PC-9 (cell line): ENCODE measurements at regions not wholly inside any gene's neighbourhood (a gene's known extent, or its start where the extent isn't known, plus 50 kb on each side); places are given as distances from the start of the nearest gene placed in this dataset.

Experiments used
- BruUV-seq: library from RNA; stranded (reverse); fragments of 400-500 nt; replicated peaks from 2 replicates; lab custom pipeline; 2021; lab: Mats Ljungman, UMichigan
- CTCF ChIA-PET: fragments of 300-600 bp; sonication (Branson Sonifier 250); formaldehyde crosslinking; loops from one replicate; lab custom pipeline; 2022; ENCODE audit warnings: antibody characterized with exemption; lab: Charles Lee
- POLR2A ChIA-PET: fragments of 300-600 bp; sonication (Branson Sonifier 250); formaldehyde crosslinking; loops from one replicate; lab custom pipeline; 2022; ENCODE audit warnings: antibody characterized with exemption; ENCODE audit not compliant: unreplicated experiment; lab: Charles Lee
- DNase-seq, 2 experiments: peaks; one replicate each; pipeline versions ENCODE4 v3.0.0 to v3.0.0-alpha.2; 2015 to 2022; ENCODE audit warnings: mixed read lengths in 1 of 2
- H2AFZ ChIP-seq: fragments of 200-600 bp; sonication (generic); 2 replicates; pipeline ENCODE4 v1.8.1; 2017; ENCODE audit warnings: antibody characterized with exemption
- H3F3A ChIP-seq: fragments of 200-600 bp; sonication (generic); 2 replicates; pipeline ENCODE4 v1.8.1; 2017; ENCODE audit warnings: antibody characterized with exemption, mild to moderate bottlenecking, low read depth; ENCODE audit not compliant: insufficient read depth
- H3K27ac ChIP-seq: fragments of 200-600 bp; sonication (generic); 2 replicates; pipeline ENCODE4 v1.6.1; 2016; ENCODE audit warnings: mixed run types
- H3K27me3 ChIP-seq: fragments of 200-600 bp; sonication (generic); 2 replicates; pipeline ENCODE4 v1.6.1; 2016; ENCODE audit warnings: low read depth, mixed run types; ENCODE audit not compliant: insufficient read depth
- H3K36me3 ChIP-seq: fragments of 200-600 bp; sonication (generic); 2 replicates; pipeline ENCODE4 v1.6.1; 2016; ENCODE audit warnings: low read depth, mixed run types
- H3K4me1 ChIP-seq: fragments of 200-600 bp; sonication (generic); replicated peaks from 2 replicates; pipeline ENCODE4 v1.6.1; 2016; ENCODE audit warnings: mixed run types; ENCODE audit not compliant: insufficient read depth
- H3K4me2 ChIP-seq: fragments of 200-600 bp; sonication (generic); 2 replicates; pipeline ENCODE4 v1.6.1; 2017; ENCODE audit warnings: mixed run types
- H3K4me3 ChIP-seq: fragments of 200-600 bp; sonication (generic); 2 replicates; pipeline ENCODE4 v1.6.1; 2016; ENCODE audit warnings: mixed run types
- H3K79me2 ChIP-seq: fragments of 200-600 bp; sonication (generic); 2 replicates; pipeline ENCODE4 v1.6.1; 2017; ENCODE audit warnings: low read depth, mixed run types
- H3K9me2 ChIP-seq: fragments of 200-600 bp; sonication (generic); 2 replicates; pipeline ENCODE4 v1.8.1; 2017; ENCODE audit warnings: mild to moderate bottlenecking; ENCODE audit not compliant: insufficient read depth
- H3K9me3 ChIP-seq: fragments of 200-600 bp; sonication (generic); 2 replicates; pipeline ENCODE4 v1.8.1; 2016; ENCODE audit warnings: low read depth; ENCODE audit not compliant: insufficient read depth
- H4K20me1 ChIP-seq: fragments of 200-600 bp; sonication (generic); 2 replicates; pipeline ENCODE4 v1.8.1; 2017; ENCODE audit not compliant: insufficient read depth
- EZH2 ChIP-seq: fragments of 200-600 bp; sonication (generic); IDR thresholded peaks from 2 replicates; pipeline ENCODE4 v1.8.0; 2017; ENCODE audit warnings: antibody characterized with exemption, low read depth
- intact Hi-C: fragments of 100-400 bp; cut with micrococcal nuclease; formaldehyde crosslinking; loops from one replicate; pipeline ENCODE4 v1.10.0; 2022; ENCODE audit not compliant: unreplicated experiment
- TF ChIP-seq, protein P1 (sequence below): fragments of 200-600 bp; sonication (generic); conservative IDR thresholded peaks from 2 replicates; pipeline ENCODE4 v1.6.1; 2017; ENCODE audit warnings: mixed run types, antibody characterized with exemption, mild to moderate bottlenecking, moderate library complexity

DNA sequence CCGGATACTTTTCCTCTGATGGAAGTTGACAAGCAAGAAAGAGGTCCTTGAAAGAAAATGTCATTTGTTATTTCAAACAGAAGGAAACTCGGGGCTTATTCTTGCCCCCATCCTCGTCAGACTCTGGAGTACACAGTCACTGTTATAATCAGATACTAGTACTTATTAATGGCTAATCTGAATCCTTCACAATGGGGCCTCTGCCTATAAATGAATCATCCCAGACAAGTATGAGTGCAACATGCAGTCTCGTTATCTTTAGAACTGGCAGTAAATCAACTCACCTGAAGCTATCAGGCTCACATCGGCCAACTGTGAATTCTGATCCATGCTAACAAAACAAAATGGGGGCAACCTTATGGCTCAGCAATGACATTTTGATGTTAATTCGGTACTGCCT, 216.7 kb downstream of the GRIN2B start:
- H3K4me1 ChIP-seq: no peaks in the 10 kb centered on the region
- no peaks in the 10 kb centered on the region for H3K9me3 ChIP-seq
- no peak for TF ChIP-seq EZH2
- TF ChIP-seq, protein P1, sequence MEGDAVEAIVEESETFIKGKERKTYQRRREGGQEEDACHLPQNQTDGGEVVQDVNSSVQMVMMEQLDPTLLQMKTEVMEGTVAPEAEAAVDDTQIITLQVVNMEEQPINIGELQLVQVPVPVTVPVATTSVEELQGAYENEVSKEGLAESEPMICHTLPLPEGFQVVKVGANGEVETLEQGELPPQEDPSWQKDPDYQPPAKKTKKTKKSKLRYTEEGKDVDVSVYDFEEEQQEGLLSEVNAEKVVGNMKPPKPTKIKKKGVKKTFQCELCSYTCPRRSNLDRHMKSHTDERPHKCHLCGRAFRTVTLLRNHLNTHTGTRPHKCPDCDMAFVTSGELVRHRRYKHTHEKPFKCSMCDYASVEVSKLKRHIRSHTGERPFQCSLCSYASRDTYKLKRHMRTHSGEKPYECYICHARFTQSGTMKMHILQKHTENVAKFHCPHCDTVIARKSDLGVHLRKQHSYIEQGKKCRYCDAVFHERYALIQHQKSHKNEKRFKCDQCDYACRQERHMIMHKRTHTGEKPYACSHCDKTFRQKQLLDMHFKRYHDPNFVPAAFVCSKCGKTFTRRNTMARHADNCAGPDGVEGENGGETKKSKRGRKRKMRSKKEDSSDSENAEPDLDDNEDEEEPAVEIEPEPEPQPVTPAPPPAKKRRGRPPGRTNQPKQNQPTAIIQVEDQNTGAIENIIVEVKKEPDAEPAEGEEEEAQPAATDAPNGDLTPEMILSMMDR: no peak
- H4K20me1 ChIP-seq: no peaks in the 10 kb centered on the region
- no peak overlapping the region for H3K4me3 ChIP-seq
- peaks cover 59% of the 10 kb centered on the region for H3K27me3 ChIP-seq
- no peaks in the 10 kb centered on the region for H3K79me2 ChIP-seq
- intact Hi-C loops: no loop called here
- no peaks in the 10 kb centered on the region for H3K36me3 ChIP-seq
- DNase-seq: no peak
- H3K27ac ChIP-seq: no peak overlapping the region
- H3F3A ChIP-seq: no peaks in the 10 kb centered on the region
- CTCF ChIA-PET: no interaction called here
- BruUV-seq: no TSS peak
- H3K4me2 ChIP-seq: no peak overlapping the region
- no peak overlapping the region for H2AFZ ChIP-seq
- POLR2A ChIA-PET: no interaction called here
- H3K9me2 ChIP-seq: no peaks in the 10 kb centered on the region

DNA sequence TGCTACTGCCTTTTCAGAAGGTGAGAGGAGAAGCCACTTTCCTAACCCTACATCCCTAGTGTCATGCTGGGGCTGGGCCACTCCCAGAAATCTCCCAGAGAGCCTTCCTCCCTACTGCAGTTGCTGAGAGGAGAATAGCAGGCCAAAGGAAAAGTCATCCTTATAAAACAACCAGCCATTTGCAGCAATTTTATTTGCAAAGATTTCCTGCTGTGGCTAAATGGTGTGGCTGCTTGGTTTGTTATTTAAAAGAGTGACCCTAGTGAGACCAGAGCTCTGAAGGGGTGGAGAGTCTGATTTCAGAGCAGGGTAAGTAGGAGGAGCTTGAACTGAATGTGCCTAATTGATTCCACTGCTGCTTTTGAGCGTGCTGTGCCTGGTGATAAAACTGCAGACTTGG, 232.0 kb downstream of the GRIN2B start:
- CTCF ChIA-PET: no interaction called here
- Histone ChIP-seq H3K36me3 (no peaks in the 10 kb centered on the region), H3K79me2 (no peaks in the 10 kb centered on the region), H3K27me3 (peaks cover 59% of the 10 kb centered on the region), H3K9me2 (no peaks in the 10 kb centered on the region), H2AFZ (no peak overlapping the region), H3K4me2 (no peak overlapping the region), H3K4me3 (no peak overlapping the region), H3K27ac (no peak overlapping the region), H4K20me1 (no peaks in the 10 kb centered on the region), H3K9me3 (no peaks in the 10 kb centered on the region), H3K4me1 (no peaks in the 10 kb centered on the region), H3F3A (no peaks in the 10 kb centered on the region)
- no peak for DNase-seq
- intact Hi-C loops: no loop called here
- TF ChIP-seq, protein P1: no peak
- no peak for TF ChIP-seq EZH2
- no TSS peak for BruUV-seq
- POLR2A ChIA-PET: no interaction called here

DNA sequence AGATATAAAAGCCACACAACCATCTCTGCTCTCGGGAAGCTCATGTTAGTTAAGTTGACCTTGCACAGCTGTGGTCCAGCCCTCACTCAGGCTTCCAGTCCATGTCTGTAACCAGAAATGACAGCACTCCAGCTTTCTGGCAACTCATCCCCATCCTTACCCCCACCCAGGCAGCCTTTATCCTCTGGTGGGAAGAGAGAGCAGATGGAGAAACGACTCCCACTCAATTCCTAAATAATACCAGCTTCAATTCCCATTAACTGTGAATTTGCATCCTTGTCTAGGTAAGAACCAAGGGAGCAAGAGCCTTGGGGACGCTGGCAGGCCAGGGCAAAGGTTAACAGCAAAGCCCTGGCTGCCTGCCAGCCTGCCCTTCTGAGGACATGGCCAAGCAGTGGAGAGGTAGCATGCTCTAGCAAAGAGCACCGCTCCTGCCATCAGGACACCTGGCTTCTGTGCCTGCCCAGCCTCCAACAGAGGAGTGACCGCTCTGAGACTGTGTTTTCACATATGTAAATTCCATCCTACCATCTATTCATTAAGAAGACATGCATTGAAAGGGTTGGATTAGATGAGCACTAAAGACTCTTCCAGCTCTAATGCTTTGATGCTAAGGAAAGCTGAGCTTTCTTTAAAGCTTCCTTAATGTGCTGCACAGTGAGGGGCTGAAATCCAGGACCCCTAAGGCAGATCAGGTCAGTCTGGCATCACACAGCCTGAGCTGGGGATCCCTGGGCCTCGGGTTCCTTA, 236.1 kb downstream of the GRIN2B start:
- no peaks in the 10 kb centered on the region for H3K79me2 ChIP-seq
- no peak for DNase-seq
- H3K4me2 ChIP-seq: no peak overlapping the region
- POLR2A ChIA-PET: no interaction called here
- peaks cover 38% of the 10 kb centered on the region for H3K27me3 ChIP-seq
- no peaks in the 10 kb centered on the region for H3K9me3 ChIP-seq
- H3K4me3 ChIP-seq: no peak overlapping the region
- CTCF ChIA-PET: no interaction called here
- H4K20me1 ChIP-seq: no peaks in the 10 kb centered on the region
- no peaks in the 10 kb centered on the region for H3K36me3 ChIP-seq
- H3K27ac ChIP-seq: no peak overlapping the region
- H3K9me2 ChIP-seq: no peaks in the 10 kb centered on the region
- no peaks in the 10 kb centered on the region; the same call in 1 of the 2 replicates for H3F3A ChIP-seq
- BruUV-seq: no TSS peak
- intact Hi-C loops: no loop called here
- H3K4me1 ChIP-seq: 0 out of 2 replicates have a peak, but pooled peaks cover 3% of the 10 kb centered on the region
- TF ChIP-seq, protein P1: no peak
- TF ChIP-seq EZH2: no peak
- H2AFZ ChIP-seq: no peak overlapping the region
